ENCODE measurements at regions not wholly inside any gene's neighbourhood (a gene's known extent, or its start where the extent isn't known, plus 50 kb on each side); places are given as distances from the start of the nearest gene placed in this dataset.

DNA sequence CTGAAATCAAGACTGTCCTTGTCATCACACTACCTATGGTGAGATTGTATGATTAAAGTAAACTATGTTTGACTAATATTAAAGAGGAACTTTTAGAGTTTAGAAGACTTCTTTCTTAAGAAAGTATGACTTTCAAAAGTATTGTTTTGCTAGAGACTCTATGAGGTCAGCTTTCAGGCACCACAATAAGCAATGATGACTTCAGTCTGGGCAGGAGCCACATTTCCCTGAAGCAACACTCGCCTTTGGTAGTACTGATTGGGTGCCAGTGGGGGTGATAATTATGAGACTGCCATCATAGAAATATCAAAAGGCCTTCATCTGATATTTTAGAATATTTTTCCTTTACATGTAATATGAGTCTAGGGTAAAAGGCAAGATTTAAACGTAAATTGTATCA, 212.6 kb downstream of the DTHD1 start:
- no peak for TF ChIP-seq POLR2A (IDR thresholded peaks at IDR 0.05)
- TF ChIP-seq, protein P1, sequence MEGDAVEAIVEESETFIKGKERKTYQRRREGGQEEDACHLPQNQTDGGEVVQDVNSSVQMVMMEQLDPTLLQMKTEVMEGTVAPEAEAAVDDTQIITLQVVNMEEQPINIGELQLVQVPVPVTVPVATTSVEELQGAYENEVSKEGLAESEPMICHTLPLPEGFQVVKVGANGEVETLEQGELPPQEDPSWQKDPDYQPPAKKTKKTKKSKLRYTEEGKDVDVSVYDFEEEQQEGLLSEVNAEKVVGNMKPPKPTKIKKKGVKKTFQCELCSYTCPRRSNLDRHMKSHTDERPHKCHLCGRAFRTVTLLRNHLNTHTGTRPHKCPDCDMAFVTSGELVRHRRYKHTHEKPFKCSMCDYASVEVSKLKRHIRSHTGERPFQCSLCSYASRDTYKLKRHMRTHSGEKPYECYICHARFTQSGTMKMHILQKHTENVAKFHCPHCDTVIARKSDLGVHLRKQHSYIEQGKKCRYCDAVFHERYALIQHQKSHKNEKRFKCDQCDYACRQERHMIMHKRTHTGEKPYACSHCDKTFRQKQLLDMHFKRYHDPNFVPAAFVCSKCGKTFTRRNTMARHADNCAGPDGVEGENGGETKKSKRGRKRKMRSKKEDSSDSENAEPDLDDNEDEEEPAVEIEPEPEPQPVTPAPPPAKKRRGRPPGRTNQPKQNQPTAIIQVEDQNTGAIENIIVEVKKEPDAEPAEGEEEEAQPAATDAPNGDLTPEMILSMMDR (IDR thresholded peaks at IDR 0.05) = no peak
- Histone ChIP-seq H3K27ac (no peak overlapping the region), H3K4me1 (no peaks in the 10 kb centered on the region), H3K36me3 (no peaks in the 10 kb centered on the region), H3K9me3 (no peaks in the 10 kb centered on the region), H3K27me3 (no peaks in the 10 kb centered on the region), H3K4me3 (no peak overlapping the region)
- no peak for DNase-seq

DNA sequence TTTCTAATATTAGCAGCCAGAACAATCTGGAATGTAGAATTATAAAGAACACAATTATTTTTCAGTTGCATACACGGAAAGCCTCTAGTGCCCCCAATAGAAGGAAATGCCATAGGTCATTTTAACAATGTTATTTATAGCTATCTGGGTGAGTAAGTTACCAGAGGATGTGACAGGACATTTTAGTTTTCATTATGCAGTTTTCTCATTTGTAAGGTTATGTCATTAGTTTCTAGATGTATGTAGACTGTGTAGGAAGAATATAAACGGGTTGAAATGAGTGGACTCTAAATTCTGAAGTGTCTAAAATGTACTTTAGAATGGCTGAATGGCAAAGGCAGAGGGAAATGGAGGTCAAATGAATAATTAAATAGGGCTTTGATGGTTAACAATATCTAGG, 213.3 kb downstream of the DTHD1 start:
- Histone ChIP-seq H3K4me1 (no peaks in the 10 kb centered on the region), H3K27me3 (no peaks in the 10 kb centered on the region), H3K9me3 (no peaks in the 10 kb centered on the region), H3K36me3 (no peaks in the 10 kb centered on the region), H3K27ac (no peak overlapping the region), H3K4me3 (no peak overlapping the region)
- TF ChIP-seq, protein P1 (IDR thresholded peaks at IDR 0.05) = no peak
- TF ChIP-seq POLR2A (IDR thresholded peaks at IDR 0.05) = no peak
- DNase-seq = no peak

DNA sequence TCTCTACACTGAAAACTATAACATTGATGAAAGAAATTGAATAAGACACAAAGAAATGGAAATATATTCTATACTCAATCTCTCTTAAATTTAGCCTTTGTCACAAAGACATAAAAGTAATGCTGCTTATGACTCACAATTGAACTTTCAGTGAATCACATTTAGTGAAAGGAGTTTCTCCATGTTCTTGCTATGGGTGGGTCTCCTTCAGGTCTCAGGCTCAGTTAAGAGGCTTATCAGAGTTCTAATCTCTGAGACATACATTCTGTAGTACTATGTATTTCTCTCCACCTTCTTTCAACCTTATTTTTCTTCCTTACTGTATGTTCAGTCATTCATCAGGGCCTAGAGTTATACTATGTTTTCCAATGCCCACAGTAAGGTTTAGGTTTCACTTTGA, 220.9 kb downstream of the DTHD1 start:
- H3K36me3 ChIP-seq = no peaks in the 10 kb centered on the region
- no peaks in the 10 kb centered on the region for H3K27me3 ChIP-seq
- no peaks in the 10 kb centered on the region for H3K4me1 ChIP-seq
- H3K9me3 ChIP-seq = no peaks in the 10 kb centered on the region
- TF ChIP-seq, protein P1 (IDR thresholded peaks at IDR 0.05) = no peak
- TF ChIP-seq POLR2A (IDR thresholded peaks at IDR 0.05) = no peak
- DNase-seq = no peak
- H3K4me3 ChIP-seq = no peak overlapping the region
- H3K27ac ChIP-seq = no peak overlapping the region

DNA sequence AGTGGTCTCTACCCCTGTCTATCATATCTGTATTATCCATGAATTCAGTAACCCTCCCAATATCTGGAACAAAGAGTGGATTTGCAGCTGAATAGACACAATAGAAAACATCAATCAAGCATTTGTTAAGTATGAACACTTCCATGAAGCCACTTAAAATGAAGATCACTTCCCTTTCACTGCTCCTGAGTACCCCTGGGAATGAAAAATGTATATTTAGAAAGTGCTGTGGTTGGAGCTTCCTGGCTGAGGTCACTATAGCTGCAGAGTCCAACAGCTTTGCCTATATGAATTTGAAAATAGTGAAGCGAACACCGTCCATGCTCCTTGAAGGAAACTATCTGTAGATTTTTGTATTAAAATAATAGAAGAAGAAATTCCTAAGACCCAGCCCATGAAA, 227.0 kb downstream of the DTHD1 start:
- no peak for DNase-seq
- no peaks in the 10 kb centered on the region for H3K36me3 ChIP-seq

DNA sequence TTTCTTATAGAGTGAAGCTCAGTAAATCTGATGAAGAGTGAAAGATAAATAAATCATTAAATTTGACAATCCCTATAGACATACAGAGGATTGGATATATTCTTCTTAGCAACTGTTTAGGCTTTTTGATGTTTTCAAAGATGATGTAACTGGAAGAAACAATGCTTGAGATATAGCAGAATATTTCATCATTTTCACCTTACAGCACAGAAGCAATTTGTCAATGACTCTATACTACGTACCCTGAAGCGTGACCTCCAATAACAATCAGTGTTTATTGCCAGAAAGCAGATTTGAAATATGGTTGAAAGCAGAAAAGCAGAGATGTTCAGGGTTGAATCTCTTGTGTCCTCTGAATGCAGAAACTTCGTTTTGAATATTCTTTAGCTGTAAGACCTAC, 228.4 kb downstream of the DTHD1 start:
- H3K4me1 ChIP-seq = no peaks in the 10 kb centered on the region

More for the DNA sequence above, 227.0 kb downstream of the DTHD1 start:
- Histone ChIP-seq H3K9me3 (no peaks in the 10 kb centered on the region), H3K4me1 (no peaks in the 10 kb centered on the region), H3K27ac (no peak overlapping the region), H3K27me3 (no peaks in the 10 kb centered on the region), H3K4me3 (no peak overlapping the region)
- TF ChIP-seq POLR2A (IDR thresholded peaks at IDR 0.05) = no peak
- TF ChIP-seq, protein P1 (IDR thresholded peaks at IDR 0.05) = no peak

More for the DNA sequence above, 228.4 kb downstream of the DTHD1 start:
- Histone ChIP-seq H3K36me3 (no peaks in the 10 kb centered on the region), H3K9me3 (no peaks in the 10 kb centered on the region), H3K27me3 (no peaks in the 10 kb centered on the region), H3K4me3 (no peak overlapping the region), H3K27ac (no peak overlapping the region)
- TF ChIP-seq POLR2A (IDR thresholded peaks at IDR 0.05) = no peak
- TF ChIP-seq, protein P1 (IDR thresholded peaks at IDR 0.05) = no peak
- no peak for DNase-seq
